ENCODE measurements at regions not wholly inside any gene's neighbourhood (a gene's known extent, or its start where the extent isn't known, plus 50 kb on each side); places are given as distances from the start of the nearest gene placed in this dataset.
"Not testable (repeated sequence)": the region's sequence is repeated elsewhere in the genome, so short reads cannot be mapped to it uniquely, and the experiment has no call there.

GRCh38 chr6:168939796-168940195 is 313.9 kb downstream of the THBS2 start:
- no peak for DNase-seq (ENCODE audit: low read depth, low spot score)

GRCh38 chr6:168939041-168939440 is 314.6 kb downstream of the THBS2 start:
- no peak for DNase-seq (ENCODE audit: low read depth, low spot score)

GRCh38 chr6:168938546-168938945 is 315.1 kb downstream of the THBS2 start:
- no peak for DNase-seq (ENCODE audit: low read depth, low spot score)

- no peak for DNase-seq (ENCODE audit: low read depth, low spot score)
Observed at GRCh38 chr6:168937054-168937453, 316.6 kb downstream of the THBS2 start.

- no peak for DNase-seq (ENCODE audit: low read depth, low spot score)
Observed at GRCh38 chr6:168935628-168936010, 318.0 kb downstream of the THBS2 start.

- DNase-seq (ENCODE audit: low read depth, low spot score), result no peak
Observed at GRCh38 chr6:168934660-168935627, 318.7 kb downstream of the THBS2 start.

- DNase-seq (ENCODE audit: low read depth, low spot score), result not testable (repeated sequence)
Observed at GRCh38 chr6:168932171-168932570, 321.5 kb downstream of the THBS2 start.

- not testable (repeated sequence) for DNase-seq (ENCODE audit: low read depth, low spot score)
Observed at GRCh38 chr6:168931072-168931471, 322.6 kb downstream of the THBS2 start.

GRCh38 chr6:168929871-168930450 is 323.7 kb downstream of the THBS2 start:
- no peak for DNase-seq (ENCODE audit: low read depth, low spot score)

GRCh38 chr6:168928012-168928411 is 325.6 kb downstream of the THBS2 start:
- no peak for DNase-seq (ENCODE audit: low read depth, low spot score)

GRCh38 chr6:168927026-168927425 is 326.6 kb downstream of the THBS2 start:
- DNase-seq (ENCODE audit: low read depth, low spot score), result no peak

- no peak for DNase-seq (ENCODE audit: low read depth, low spot score)
Observed at GRCh38 chr6:168926306-168926705, 327.3 kb downstream of the THBS2 start.

- no peak for DNase-seq (ENCODE audit: low read depth, low spot score)
Observed at GRCh38 chr6:168925671-168926070, 328.0 kb downstream of the THBS2 start.

- no peak for DNase-seq (ENCODE audit: low read depth, low spot score)
Observed at GRCh38 chr6:168923171-168923570, 330.5 kb downstream of the THBS2 start.

GRCh38 chr6:168922436-168922835 is 331.2 kb downstream of the THBS2 start:
- no peak for DNase-seq (ENCODE audit: low read depth, low spot score)

- DNase-seq (ENCODE audit: low read depth, low spot score), result no peak
Observed at GRCh38 chr6:168920289-168920688, 333.4 kb downstream of the THBS2 start.

- DNase-seq (ENCODE audit: low read depth, low spot score), result no peak
Observed at GRCh38 chr6:168919470-168920179, 334.0 kb downstream of the THBS2 start.

GRCh38 chr6:168916576-168917211 is 337.0 kb downstream of the THBS2 start:
- no peak for DNase-seq (ENCODE audit: low read depth, low spot score)

GRCh38 chr6:168915855-168916254 is 337.8 kb downstream of the THBS2 start:
- DNase-seq (ENCODE audit: low read depth, low spot score), result no peak

GRCh38 chr6:168915242-168915641 is 338.4 kb downstream of the THBS2 start:
- DNase-seq (ENCODE audit: low read depth, low spot score), result no peak

GRCh38 chr6:168913866-168914469 is 339.7 kb downstream of the THBS2 start:
- DNase-seq (ENCODE audit: low read depth, low spot score), result no peak
